ENCODE measurements at regions not wholly inside any gene's neighbourhood (a gene's known extent, or its start where the extent isn't known, plus 50 kb on each side); places are given as distances from the start of the nearest gene placed in this dataset.

GRCh38 chr10:128377364-128377987 is 251.3 kb upstream of the MKI67 start:
- DNase-seq (ENCODE audit: low spot score) = no peak
- in situ Hi-C loops (cut with MboI; ENCODE audit: low pct_unique_long_range_greater_than_20kb, low sequenced_read_pairs, unreplicated experiment) = no loop called here
- TF ChIP-seq CTCF (IDR thresholded peaks at IDR 0.05; ENCODE audit: extremely low read depth, insufficient read depth, missing control alignments) = no peak

- no peak for DNase-seq (ENCODE audit: low spot score)
- no peak for TF ChIP-seq CTCF (IDR thresholded peaks at IDR 0.05; ENCODE audit: extremely low read depth, insufficient read depth, missing control alignments)
- in situ Hi-C loops (cut with MboI; ENCODE audit: low pct_unique_long_range_greater_than_20kb, low sequenced_read_pairs, unreplicated experiment) = no loop called here
Observed at GRCh38 chr10:128377988-128378387, 251.8 kb upstream of the MKI67 start.

- no peak for DNase-seq (ENCODE audit: low spot score)
- in situ Hi-C loops (cut with MboI; ENCODE audit: low pct_unique_long_range_greater_than_20kb, low sequenced_read_pairs, unreplicated experiment) = no loop called here
- no peak for TF ChIP-seq CTCF (IDR thresholded peaks at IDR 0.05; ENCODE audit: extremely low read depth, insufficient read depth, missing control alignments)
Observed at GRCh38 chr10:128380946-128381345, 254.7 kb upstream of the MKI67 start.

- in situ Hi-C loops (cut with MboI; ENCODE audit: low pct_unique_long_range_greater_than_20kb, low sequenced_read_pairs, unreplicated experiment) = no loop called here
Observed at GRCh38 chr10:128382225-128382624, 256.0 kb upstream of the MKI67 start.

GRCh38 chr10:128384831-128385230 is 258.6 kb upstream of the MKI67 start:
- in situ Hi-C loops (cut with MboI; ENCODE audit: low pct_unique_long_range_greater_than_20kb, low sequenced_read_pairs, unreplicated experiment) = no loop called here
- DNase-seq (ENCODE audit: low spot score) = no peak
- no peak for TF ChIP-seq CTCF (IDR thresholded peaks at IDR 0.05; ENCODE audit: extremely low read depth, insufficient read depth, missing control alignments)

More at GRCh38 chr10:128382225-128382624, 256.0 kb upstream of the MKI67 start:
- no peak for DNase-seq (ENCODE audit: low spot score)
- no peak for TF ChIP-seq CTCF (IDR thresholded peaks at IDR 0.05; ENCODE audit: extremely low read depth, insufficient read depth, missing control alignments)

- no peak for TF ChIP-seq CTCF (IDR thresholded peaks at IDR 0.05; ENCODE audit: extremely low read depth, insufficient read depth, missing control alignments)
Observed at GRCh38 chr10:128386231-128386630, 260.0 kb upstream of the MKI67 start.

More at GRCh38 chr10:128386231-128386630, 260.0 kb upstream of the MKI67 start:
- DNase-seq (ENCODE audit: low spot score) = no peak
- in situ Hi-C loops (cut with MboI; ENCODE audit: low pct_unique_long_range_greater_than_20kb, low sequenced_read_pairs, unreplicated experiment) = no loop called here
